ENCODE measurements at regions not wholly inside any gene's neighbourhood (a gene's known extent, or its start where the extent isn't known, plus 50 kb on each side); places are given as distances from the start of the nearest gene placed in this dataset.

DNA sequence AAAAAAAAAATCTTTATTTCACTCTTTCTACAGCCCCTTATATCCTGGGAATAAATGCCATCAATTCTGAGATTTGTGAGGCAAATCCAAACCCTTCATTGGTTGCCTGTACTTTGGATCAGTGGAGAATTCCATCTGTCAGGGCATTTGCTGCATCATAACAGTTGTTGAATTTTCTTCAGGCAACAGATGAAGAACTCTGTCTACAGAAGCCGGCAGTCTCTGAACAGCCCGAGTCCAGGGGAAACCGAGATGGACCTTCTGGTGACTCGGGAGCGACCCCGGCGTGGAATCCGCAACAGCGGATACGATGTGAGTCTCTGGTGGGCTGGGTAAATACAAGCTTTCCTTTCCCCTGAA is 82.3 kb downstream of the C11orf91 start:
- H3K36me3 ChIP-seq (replicated peaks in 1 of 2; ENCODE audit: control extremely low read depth in 1 of 2, control insufficient read depth in 1 of 2, extremely low read depth in 1 of 2, insufficient read depth in 2 of 2, low read length in 1 of 2) = no peaks in the 10 kb centered on the region
- no peaks in the 10 kb centered on the region for H3K79me2 ChIP-seq (ENCODE audit: control insufficient read depth, insufficient read depth, low read length)
- no peaks in the 10 kb centered on the region for H3K9me3 ChIP-seq (ENCODE audit: control extremely low read depth in 1 of 3, control insufficient read depth in 2 of 3, insufficient read depth in 1 of 3, low read length in 2 of 3)
- WGBS (ENCODE audit: insufficient coverage) = 93% methylated on average over 10 of the region's 10 CpGs
- no peak for TF ChIP-seq EZH2 (IDR thresholded peaks at IDR 0.05; ENCODE audit: borderline replicate concordance, insufficient read depth, low read depth, low read length, poor library complexity, severe bottlenecking)
- TF ChIP-seq, protein P1, sequence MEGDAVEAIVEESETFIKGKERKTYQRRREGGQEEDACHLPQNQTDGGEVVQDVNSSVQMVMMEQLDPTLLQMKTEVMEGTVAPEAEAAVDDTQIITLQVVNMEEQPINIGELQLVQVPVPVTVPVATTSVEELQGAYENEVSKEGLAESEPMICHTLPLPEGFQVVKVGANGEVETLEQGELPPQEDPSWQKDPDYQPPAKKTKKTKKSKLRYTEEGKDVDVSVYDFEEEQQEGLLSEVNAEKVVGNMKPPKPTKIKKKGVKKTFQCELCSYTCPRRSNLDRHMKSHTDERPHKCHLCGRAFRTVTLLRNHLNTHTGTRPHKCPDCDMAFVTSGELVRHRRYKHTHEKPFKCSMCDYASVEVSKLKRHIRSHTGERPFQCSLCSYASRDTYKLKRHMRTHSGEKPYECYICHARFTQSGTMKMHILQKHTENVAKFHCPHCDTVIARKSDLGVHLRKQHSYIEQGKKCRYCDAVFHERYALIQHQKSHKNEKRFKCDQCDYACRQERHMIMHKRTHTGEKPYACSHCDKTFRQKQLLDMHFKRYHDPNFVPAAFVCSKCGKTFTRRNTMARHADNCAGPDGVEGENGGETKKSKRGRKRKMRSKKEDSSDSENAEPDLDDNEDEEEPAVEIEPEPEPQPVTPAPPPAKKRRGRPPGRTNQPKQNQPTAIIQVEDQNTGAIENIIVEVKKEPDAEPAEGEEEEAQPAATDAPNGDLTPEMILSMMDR (IDR thresholded peaks at IDR 0.05) = no peak
- no peaks in the 10 kb centered on the region for H3K9me3 Mint-ChIP-seq (ENCODE audit: insufficient read depth)
- H3K4me1 ChIP-seq (ENCODE audit: control insufficient read depth in 2 of 2, insufficient read depth in 2 of 2, low read length in 2 of 2) = no peaks in the 10 kb centered on the region
- H3K4me2 ChIP-seq (replicated peaks; ENCODE audit: low read depth, low read length, poor library complexity, severe bottlenecking) = no peak overlapping the region
- H4K20me1 ChIP-seq (ENCODE audit: control insufficient read depth, insufficient read depth, low read length, poor library complexity, severe bottlenecking) = no peaks in the 10 kb centered on the region
- no peak overlapping the region for H2AFZ ChIP-seq (ENCODE audit: insufficient read depth, low read depth, low read length, poor library complexity, severe bottlenecking)
- POLR2A ChIA-PET = no interaction called here
- no peak overlapping the region for H3K9ac ChIP-seq (ENCODE audit: low read length)
- no peak overlapping the region for H3K27ac ChIP-seq (ENCODE audit: low read length in 2 of 2)
- DNase-seq (no peak), ATAC-seq (ENCODE audit: low read depth) (no peak)
- H3K4me3 ChIP-seq (ENCODE audit: control extremely low read depth in 1 of 5, extremely low read depth in 1 of 5, insufficient read depth in 1 of 5, low read depth in 2 of 5, low read length in 4 of 5) = no peak overlapping the region
- peaks cover 10% of the 10 kb centered on the region for H3K27me3 Mint-ChIP-seq
- peaks cover 0 to 9% (median 3%) of the 10 kb centered on the region in 4 experiments for H3K27me3 ChIP-seq (replicated peaks in 1 of 4; ENCODE audit: control extremely low read depth in 1 of 4, control insufficient read depth in 3 of 4, insufficient read depth in 4 of 4, low read length in 3 of 4)
- intact Hi-C loops (cut with micrococcal nuclease) = no loop called here
- H3K4me1 Mint-ChIP-seq = no peaks in the 10 kb centered on the region
- H3K4me3 Mint-ChIP-seq = no peak overlapping the region
- no peak overlapping the region for H3K27ac Mint-ChIP-seq
- CTCF ChIA-PET = no interaction called here

DNA sequence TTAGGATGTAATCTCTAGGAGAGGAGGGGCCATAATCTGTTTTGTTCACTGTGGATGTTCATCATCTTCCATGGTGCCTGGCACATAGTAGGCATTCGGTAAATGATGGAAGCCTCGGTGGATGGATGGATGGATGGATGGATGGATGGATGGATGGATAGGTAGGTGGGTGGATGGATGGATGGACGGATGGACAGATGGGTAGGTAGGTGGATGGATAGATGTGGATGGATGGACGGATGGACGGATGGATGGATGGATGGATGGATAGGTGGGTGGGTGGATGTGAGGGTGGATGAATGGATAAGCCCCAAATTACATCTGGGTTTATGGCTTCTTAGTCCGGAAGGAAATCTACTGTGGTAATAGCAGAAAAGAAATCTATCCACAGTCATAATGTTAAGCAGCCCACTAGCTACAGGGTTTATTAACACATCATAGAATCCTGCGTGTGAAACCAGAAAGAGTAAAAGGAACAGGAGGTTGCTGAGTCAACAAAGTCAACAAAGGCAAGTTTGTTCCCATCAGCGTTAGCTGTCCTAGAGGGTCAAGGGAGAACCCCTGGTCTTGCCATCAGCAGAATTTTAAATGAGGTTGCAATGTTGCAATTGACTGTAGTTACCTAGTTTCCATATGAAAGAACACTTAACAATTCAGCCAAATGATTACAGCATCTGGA is 82.8 kb downstream of the C11orf91 start:
- H3K27ac ChIP-seq (ENCODE audit: low read length in 2 of 2) = no peak overlapping the region
- H3K79me2 ChIP-seq (ENCODE audit: control insufficient read depth, insufficient read depth, low read length) = no peaks in the 10 kb centered on the region
- no peaks in the 10 kb centered on the region for H3K9me3 Mint-ChIP-seq (ENCODE audit: insufficient read depth)
- H3K36me3 ChIP-seq (replicated peaks in 1 of 2; ENCODE audit: control extremely low read depth in 1 of 2, control insufficient read depth in 1 of 2, extremely low read depth in 1 of 2, insufficient read depth in 2 of 2, low read length in 1 of 2) = no peaks in the 10 kb centered on the region
- H3K4me3 ChIP-seq (ENCODE audit: control extremely low read depth in 1 of 5, extremely low read depth in 1 of 5, insufficient read depth in 1 of 5, low read depth in 2 of 5, low read length in 4 of 5) = no peak overlapping the region
- no peaks in the 10 kb centered on the region for H3K9me3 ChIP-seq (ENCODE audit: control extremely low read depth in 1 of 3, control insufficient read depth in 2 of 3, insufficient read depth in 1 of 3, low read length in 2 of 3)
- intact Hi-C loops (cut with micrococcal nuclease) = no loop called here
- no peak overlapping the region for H2AFZ ChIP-seq (ENCODE audit: insufficient read depth, low read depth, low read length, poor library complexity, severe bottlenecking)
- no peaks in the 10 kb centered on the region for H3K4me1 Mint-ChIP-seq
- H3K4me2 ChIP-seq (replicated peaks; ENCODE audit: low read depth, low read length, poor library complexity, severe bottlenecking) = no peak overlapping the region
- peaks cover 10% of the 10 kb centered on the region for H3K27me3 Mint-ChIP-seq
- H3K9ac ChIP-seq (ENCODE audit: low read length) = no peak overlapping the region
- no peaks in the 10 kb centered on the region for H3K4me1 ChIP-seq (ENCODE audit: control insufficient read depth in 2 of 2, insufficient read depth in 2 of 2, low read length in 2 of 2)
- ChIA-PET POLR2A (no interaction called here), CTCF (no interaction called here)
- no peak overlapping the region for H3K4me3 Mint-ChIP-seq
- ATAC-seq (ENCODE audit: low read depth) (no peak), DNase-seq (no peak)
- peaks cover 0 to 9% (median 3%) of the 10 kb centered on the region in 4 experiments for H3K27me3 ChIP-seq (replicated peaks in 1 of 4; ENCODE audit: control extremely low read depth in 1 of 4, control insufficient read depth in 3 of 4, insufficient read depth in 4 of 4, low read length in 3 of 4)
- WGBS (ENCODE audit: insufficient coverage) = 94% methylated on average over 5 of the region's 8 CpGs
- H3K27ac Mint-ChIP-seq = no peak overlapping the region
- H4K20me1 ChIP-seq (ENCODE audit: control insufficient read depth, insufficient read depth, low read length, poor library complexity, severe bottlenecking) = no peaks in the 10 kb centered on the region
- TF ChIP-seq, protein P1 (IDR thresholded peaks at IDR 0.05) = no peak
- TF ChIP-seq EZH2 (IDR thresholded peaks at IDR 0.05; ENCODE audit: borderline replicate concordance, insufficient read depth, low read depth, low read length, poor library complexity, severe bottlenecking) = no peak

All from B cell (primary cell).